HepG2 (cell line): ENCODE measurements at regions not wholly inside any gene's neighbourhood (a gene's known extent, or its start where the extent isn't known, plus 50 kb on each side); places are given as distances from the start of the nearest gene placed in this dataset.
A peak's percentile ranks its signal among the peaks of the same experiment; 100 is the strongest.

Experiments
- ATAC-seq: fragments of 200-7000 bp; cut with Tn5 transposase; 3 replicates; pipeline ENCODE4 v1.9.1; 2020; ENCODE audit warnings: mild to moderate bottlenecking, moderate library complexity
- BruUV-seq: library from RNA; stranded (reverse); fragments of 400-500 nt; replicated peaks from 2 replicates; lab custom pipeline; 2021; lab: Mats Ljungman, UMichigan
- CTCF ChIA-PET: fragments of 300-600 bp; formaldehyde crosslinking; extraction: SDS; loops from one replicate; lab custom pipeline; 2021; ENCODE audit warnings: low total read pairs, inconsistent platforms, low intra/inter-chr PET ratio; lab: Yijun Ruan, JAX
- POLR2A ChIA-PET: fragments of 350-600 bp; sonication (Branson Sonifier 250); formaldehyde crosslinking; loops from one replicate; lab custom pipeline; 2020; ENCODE audit warnings: antibody characterized with exemption, inconsistent platforms; lab: Yijun Ruan, JAX
- DNase-seq: peaks from one replicate; pipeline ENCODE4 v3.0.0-alpha.2; 2015; ENCODE audit warnings: low spot score
- FAIRE-seq: peaks from 3 replicates; lab custom pipeline; 2011; peaks lifted over from hg19 to GRCh38; lab: Jason Lieb, UNC
- H2AFZ ChIP-seq: one replicate; pipeline ENCODE4 v1.6.1; 2011; ENCODE audit warnings: low read length, inconsistent platforms
- H3K27ac ChIP-seq: fragments of 300-600 bp; 3 replicates; pipeline ENCODE4 v1.8.0; 2011; ENCODE audit warnings: mixed run types, mild to moderate bottlenecking, mixed read lengths, low read length, inconsistent platforms; ENCODE audit not compliant: insufficient read depth; ENCODE audit errors: extremely low read length
- H3K27me3 ChIP-seq, 2 experiments: fragments of 200-600 bp in 1 of 2; 2 replicates in 1 of 2; 3 replicates in 1 of 2; pipeline versions ENCODE4 v1.6.0 to v1.8.0; 2011; ENCODE audit warnings: low read length in 2 of 2, mild to moderate bottlenecking in 2 of 2, moderate library complexity in 2 of 2, inconsistent platforms in 1 of 2; ENCODE audit not compliant: insufficient read depth in 2 of 2, control insufficient read depth in 1 of 2
- H3K36me3 ChIP-seq, 2 experiments: fragments of 200-600 bp in 1 of 2; replicated peaks in 1 of 2; 2 replicates in 1 of 2; 3 replicates in 1 of 2; pipeline versions ENCODE4 v1.5.1 to v1.8.0; 2011; ENCODE audit warnings: low read length in 2 of 2, inconsistent platforms in 1 of 2; ENCODE audit not compliant: insufficient read depth in 2 of 2, control insufficient read depth in 1 of 2
- H3K4me1 ChIP-seq: 2 replicates; pipeline ENCODE4 v1.5.1; 2012; ENCODE audit warnings: low read length, inconsistent platforms; ENCODE audit not compliant: insufficient read depth
- H3K4me2 ChIP-seq: 2 replicates; pipeline ENCODE4 v1.6.0; 2011; ENCODE audit warnings: low read depth, low read length, inconsistent platforms
- H3K4me3 ChIP-seq, 3 experiments: fragments of 200-600 bp in 1 of 3; sonication (generic), shearing (Covaris generic) in 1 of 3; replicated peaks in 1 of 3; 2 replicates each; pipeline ENCODE4 v1.5.1; 2011 to 2016; ENCODE audit warnings: low read length in 3 of 3, inconsistent platforms in 2 of 3, low read depth in 2 of 3, mild to moderate bottlenecking in 2 of 3, control low read depth in 1 of 3, mixed read lengths in 1 of 3; ENCODE audit not compliant: insufficient read depth in 1 of 3
- H3K79me2 ChIP-seq: one replicate; pipeline ENCODE4 v1.6.1; 2011; ENCODE audit warnings: low read length, inconsistent platforms; ENCODE audit not compliant: insufficient read depth
- H3K9ac ChIP-seq: 2 replicates; pipeline ENCODE4 v1.6.0; 2011; ENCODE audit warnings: mild to moderate bottlenecking, low read depth, low read length, inconsistent platforms; ENCODE audit not compliant: insufficient read depth
- H3K9me3 ChIP-seq: 2 replicates; pipeline ENCODE4 v1.5.1; 2012; ENCODE audit warnings: mild to moderate bottlenecking, low read length
- H4K20me1 ChIP-seq: 2 replicates; pipeline ENCODE4 v1.6.0; 2011; ENCODE audit warnings: inconsistent platforms, mild to moderate bottlenecking, low read length, moderate library complexity; ENCODE audit not compliant: insufficient read depth
- ZBTB38 ChIP-seq: sonication (generic); formaldehyde crosslinking; IDR thresholded peaks from 2 replicates; pipeline ENCODE4 v1.5.1; 2020; ENCODE audit warnings: mild to moderate bottlenecking, missing genetic modification reagents
- ZNF121 ChIP-seq: sonication (generic); formaldehyde crosslinking; IDR thresholded peaks from 2 replicates; pipeline ENCODE4 v1.5.0; 2020; ENCODE audit warnings: mild to moderate bottlenecking, missing genetic modification reagents
- ZNF557 ChIP-seq: sonication (generic); formaldehyde crosslinking; IDR thresholded peaks from 2 replicates; pipeline ENCODE4 v1.4.0; 2020; ENCODE audit warnings: missing genetic modification reagents
- ZNF687 ChIP-seq: sonication (generic); formaldehyde crosslinking; IDR thresholded peaks from 2 replicates; pipeline ENCODE4 v1.5.1; 2020; ENCODE audit warnings: mild to moderate bottlenecking, missing genetic modification reagents, moderate library complexity
- WGBS: methylation state at CpG from one replicate; pipeline ENCODE4 v1.1.6; 2017; ENCODE audit warnings: low lambda C conversion rate; 5-methylcytosine and 5-hydroxymethylcytosine counted together
- in situ Hi-C: cut with HindIII; loops from 2 replicates; pipeline ENCODE4 v1.10.0; 2017; ENCODE audit warnings: low pct_unique_long_range_greater_than_20kb; ENCODE audit not compliant: extremely low pct_ligation_motif_present
- intact Hi-C: fragments of 100-400 bp; cut with micrococcal nuclease; formaldehyde crosslinking; loops from one replicate; pipeline ENCODE4 v1.10.0; 2022; ENCODE audit not compliant: unreplicated experiment

- peak overlapping the region; percentile 100 for H3K27ac ChIP-seq
- BruUV-seq: no TSS peak
- no peaks in the 10 kb centered on the region for H4K20me1 ChIP-seq
- peaks cover 83% of the 10 kb centered on the region for H3K4me1 ChIP-seq
- peaks cover 4% of the 10 kb centered on the region; the same call in 1 of the 2 replicates for H3K9me3 ChIP-seq
- no peak for ATAC-seq
- ChIA-PET POLR2A (no interaction called here), CTCF (no interaction called here)
- no peak overlapping the region for H3K9ac ChIP-seq
- no peak for DNase-seq
- TF ChIP-seq ZNF557 (CRISPR knock-in tag): no peak
- TF ChIP-seq ZNF121: 0 out of 2 replicates have a peak, but pooled peaks have one; percentile 24
- TF ChIP-seq ZBTB38 (CRISPR knock-in tag): peak; percentile 25; the same call in 1 of the 2 replicates
- TF ChIP-seq ZNF687: peak; percentile 37; the same call in 1 of the 2 replicates
- H3K36me3 ChIP-seq: no peaks in the 10 kb centered on the region
- H3K4me3 ChIP-seq: no peak overlapping the region
- FAIRE-seq: no peak
- intact Hi-C loops (no loop called here), in situ Hi-C loops (no loop called here)
- H2AFZ ChIP-seq: no peak overlapping the region
- H3K27me3 ChIP-seq: no peaks in the 10 kb centered on the region
- H3K4me2 ChIP-seq: no peak overlapping the region
- no peaks in the 10 kb centered on the region for H3K79me2 ChIP-seq
- WGBS: 100% methylated on average over 4 of the region's 4 CpGs
Measured at GRCh38 chr21:39099859-39100258, 83.4 kb downstream of the PSMG1 start.
